ENCODE measurements at regions not wholly inside any gene's neighbourhood (a gene's known extent, or its start where the extent isn't known, plus 50 kb on each side); places are given as distances from the start of the nearest gene placed in this dataset.

GRCh38 chr15:61798631-61799030 is 261.6 kb downstream of the VPS13C start:
- H3K27ac Mint-ChIP-seq (ENCODE audit: low read depth): no peak overlapping the region
- no peaks in the 10 kb centered on the region for H3K9me3 Mint-ChIP-seq
- H3K4me3 Mint-ChIP-seq: no peak overlapping the region
- ATAC-seq (replicated peaks; ENCODE audit: extremely low read depth, poor library complexity, severe bottlenecking): no peak
- no peak for DNase-seq (ENCODE audit: low spot score in 2 of 2)
- H3K36me3 Mint-ChIP-seq (ENCODE audit: insufficient read depth): no peaks in the 10 kb centered on the region
- H3K27me3 Mint-ChIP-seq: peaks cover 12% of the 10 kb centered on the region
- no peaks in the 10 kb centered on the region for H3K4me1 Mint-ChIP-seq

DNA sequence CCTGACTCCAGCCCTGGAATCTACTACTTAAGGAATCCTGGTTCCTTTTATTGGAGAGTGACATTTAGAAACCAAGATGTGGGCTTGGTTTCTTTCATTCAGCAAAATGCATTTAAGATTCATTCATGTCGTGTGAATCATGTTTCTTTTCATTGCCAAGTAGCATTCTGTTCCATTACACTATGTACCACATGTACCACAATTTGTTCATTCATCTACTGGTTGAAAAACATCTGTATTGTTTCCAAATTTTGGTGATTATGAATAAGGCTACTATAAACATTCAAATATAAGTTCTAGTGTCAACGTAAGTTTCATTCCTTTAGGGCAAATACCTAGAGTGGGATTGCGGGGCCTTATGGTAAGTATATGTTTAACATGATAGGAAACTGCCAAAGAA is 264.2 kb downstream of the VPS13C start:
- ATAC-seq (replicated peaks; ENCODE audit: extremely low read depth, poor library complexity, severe bottlenecking): no peak
- Mint-ChIP-seq H3K4me1 (no peaks in the 10 kb centered on the region), H3K27me3 (peaks cover 36% of the 10 kb centered on the region), H3K27ac (ENCODE audit: low read depth) (no peak overlapping the region), H3K9me3 (no peaks in the 10 kb centered on the region), H3K36me3 (ENCODE audit: insufficient read depth) (no peaks in the 10 kb centered on the region), H3K4me3 (no peak overlapping the region)
- no peak for DNase-seq (ENCODE audit: low spot score in 2 of 2)

DNA sequence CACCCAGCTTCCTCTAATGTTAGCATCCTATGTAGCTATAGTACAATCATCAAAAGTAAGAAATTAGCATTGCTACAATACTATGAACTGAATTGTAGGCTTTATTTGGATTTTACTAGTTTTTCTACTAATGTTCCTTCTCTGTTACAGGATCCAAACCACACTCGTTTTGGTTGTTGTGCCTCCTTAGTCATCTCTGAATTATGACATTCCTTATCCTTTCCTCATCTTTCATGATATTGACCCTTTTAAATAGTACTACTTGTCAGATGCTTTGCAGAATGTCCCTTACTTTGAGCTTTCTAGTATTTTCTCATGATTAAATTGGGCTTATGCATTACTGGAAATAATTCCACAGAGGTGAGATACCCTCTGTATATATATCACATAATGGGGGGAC is 265.4 kb downstream of the VPS13C start:
- Mint-ChIP-seq H3K27ac (ENCODE audit: low read depth) (no peak overlapping the region), H3K4me3 (no peak overlapping the region), H3K4me1 (no peaks in the 10 kb centered on the region), H3K27me3 (peaks cover 48% of the 10 kb centered on the region), H3K9me3 (no peaks in the 10 kb centered on the region), H3K36me3 (ENCODE audit: insufficient read depth) (no peaks in the 10 kb centered on the region)
- no peak for ATAC-seq (replicated peaks; ENCODE audit: extremely low read depth, poor library complexity, severe bottlenecking)
- no peak for DNase-seq (ENCODE audit: low spot score in 2 of 2)

DNA sequence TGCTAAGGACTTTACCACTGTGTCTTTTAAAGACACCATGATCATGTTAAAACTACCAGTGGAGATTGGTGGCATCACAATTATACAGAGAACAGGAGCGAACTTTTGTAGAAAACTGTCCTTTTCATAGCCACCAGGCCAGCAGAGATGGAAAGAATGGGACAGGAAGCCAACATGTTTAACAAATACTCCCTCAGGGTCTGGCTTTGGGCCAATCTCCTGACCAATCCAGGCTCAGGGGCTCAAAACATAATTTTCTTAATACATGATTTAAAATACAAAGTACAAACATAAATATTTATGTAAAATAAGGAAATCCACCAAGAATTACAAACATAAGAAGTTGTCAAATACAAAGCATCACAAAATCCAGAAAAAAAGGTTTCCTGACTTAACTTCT is 266.0 kb downstream of the VPS13C start:
- ATAC-seq (replicated peaks; ENCODE audit: extremely low read depth, poor library complexity, severe bottlenecking) (no peak), DNase-seq (ENCODE audit: low spot score in 2 of 2) (no peak)
- Mint-ChIP-seq H3K27ac (ENCODE audit: low read depth) (no peak overlapping the region), H3K4me1 (no peaks in the 10 kb centered on the region), H3K4me3 (no peak overlapping the region), H3K9me3 (no peaks in the 10 kb centered on the region), H3K36me3 (ENCODE audit: insufficient read depth) (no peaks in the 10 kb centered on the region), H3K27me3 (peaks cover 52% of the 10 kb centered on the region)

- Mint-ChIP-seq H3K4me1 (no peaks in the 10 kb centered on the region), H3K4me3 (no peak overlapping the region), H3K9me3 (no peaks in the 10 kb centered on the region), H3K36me3 (ENCODE audit: insufficient read depth) (no peaks in the 10 kb centered on the region), H3K27ac (ENCODE audit: low read depth) (no peak overlapping the region), H3K27me3 (peaks cover 61% of the 10 kb centered on the region)
- DNase-seq (ENCODE audit: low spot score in 2 of 2) (no peak), ATAC-seq (replicated peaks; ENCODE audit: extremely low read depth, poor library complexity, severe bottlenecking) (no peak)
Measured at GRCh38 chr15:61784734-61785133, 275.5 kb downstream of the VPS13C start.

DNA sequence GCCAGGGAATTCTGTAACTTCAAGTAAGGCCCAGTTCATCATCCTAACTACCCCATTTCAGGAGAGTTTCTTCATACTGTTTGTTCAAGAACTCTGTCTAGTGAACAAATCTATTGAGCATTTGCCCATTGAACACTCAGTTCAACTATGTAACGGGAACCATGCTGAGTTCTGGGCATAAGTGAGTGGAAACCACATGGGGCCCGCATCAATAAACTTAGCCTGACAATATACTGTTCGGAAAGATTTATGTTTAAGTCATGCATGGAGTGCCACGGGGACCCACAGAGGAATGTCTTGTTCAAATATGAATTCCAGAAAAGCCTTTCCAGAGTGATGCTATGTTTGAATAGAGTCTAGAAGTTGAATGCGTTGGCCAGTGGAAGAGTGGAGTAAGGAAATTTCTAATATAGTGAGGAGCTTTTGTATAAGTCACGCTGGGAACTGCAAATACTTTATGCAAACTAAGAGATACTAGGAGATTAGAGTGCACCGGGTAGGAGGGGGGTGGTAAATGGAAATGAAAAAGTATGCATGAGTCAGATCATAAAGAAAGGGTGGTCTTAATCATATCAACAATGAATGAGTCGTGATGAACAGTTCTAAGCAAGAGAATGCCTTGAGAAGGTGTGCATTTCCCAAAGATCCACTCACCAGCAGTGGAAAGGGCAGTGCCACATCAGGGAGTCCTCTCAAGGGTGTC is 279.8 kb downstream of the VPS13C start:
- H3K9me3 Mint-ChIP-seq: no peaks in the 10 kb centered on the region
- H3K36me3 Mint-ChIP-seq (ENCODE audit: insufficient read depth): no peaks in the 10 kb centered on the region
- no peak for ATAC-seq (replicated peaks; ENCODE audit: extremely low read depth, poor library complexity, severe bottlenecking)
- H3K27me3 Mint-ChIP-seq: peaks cover 68% of the 10 kb centered on the region
- H3K4me1 Mint-ChIP-seq: no peaks in the 10 kb centered on the region
- DNase-seq (ENCODE audit: low spot score in 2 of 2): no peak
- H3K27ac Mint-ChIP-seq (ENCODE audit: low read depth): no peak overlapping the region
- no peak overlapping the region for H3K4me3 Mint-ChIP-seq

DNA sequence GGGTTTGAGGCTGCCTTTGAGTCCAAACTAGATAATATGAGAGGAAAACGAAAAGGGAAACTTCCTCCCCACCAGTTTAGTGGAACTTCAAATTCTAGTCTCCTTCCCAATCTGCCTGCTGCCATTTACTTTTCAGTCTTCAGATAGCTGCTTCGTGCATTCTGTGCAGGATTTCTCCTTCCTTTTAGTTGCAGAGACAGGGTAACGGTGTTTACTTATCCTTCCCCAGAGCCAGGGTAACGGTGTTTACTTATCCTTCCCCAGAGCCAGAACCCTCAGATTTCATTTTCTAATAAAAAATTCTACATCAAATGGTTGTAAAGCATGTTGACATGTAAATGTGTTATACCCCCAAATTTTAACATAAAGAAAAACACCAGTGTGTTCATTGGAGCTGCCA is 282.6 kb downstream of the VPS13C start:
- peaks cover 67% of the 10 kb centered on the region for H3K27me3 Mint-ChIP-seq
- ATAC-seq (replicated peaks; ENCODE audit: extremely low read depth, poor library complexity, severe bottlenecking): no peak
- no peaks in the 10 kb centered on the region for H3K9me3 Mint-ChIP-seq

DNA sequence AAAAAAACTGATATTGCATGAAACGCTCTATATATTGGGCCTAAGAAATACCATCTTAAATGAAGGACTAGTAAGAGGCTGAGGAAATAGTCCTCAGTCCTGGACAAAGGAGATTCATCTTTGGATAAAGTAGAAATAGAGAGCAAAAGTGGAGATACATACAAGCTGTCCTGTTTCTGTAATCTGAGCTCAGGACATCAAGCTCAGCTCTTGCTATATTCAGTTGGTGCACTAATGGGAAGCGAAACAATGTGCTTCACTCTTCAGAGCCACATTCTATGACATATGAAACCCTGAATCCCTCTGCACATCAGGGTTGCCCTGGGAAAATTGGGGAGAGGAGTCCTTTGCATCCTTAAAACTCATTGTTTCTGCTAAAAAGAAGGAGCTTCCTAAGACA is 290.7 kb downstream of the VPS13C start:
- peaks cover 6% of the 10 kb centered on the region for H3K9me3 Mint-ChIP-seq
- H3K27ac Mint-ChIP-seq (ENCODE audit: low read depth): no peak overlapping the region
- H3K27me3 Mint-ChIP-seq: peaks cover 44% of the 10 kb centered on the region
- ATAC-seq (replicated peaks; ENCODE audit: extremely low read depth, poor library complexity, severe bottlenecking) (no peak), DNase-seq (ENCODE audit: low spot score in 2 of 2) (no peak)
- peaks cover 1% of the 10 kb centered on the region for H3K36me3 Mint-ChIP-seq (ENCODE audit: insufficient read depth)
- no peaks in the 10 kb centered on the region for H3K4me1 Mint-ChIP-seq
- H3K4me3 Mint-ChIP-seq: no peak overlapping the region

More for the DNA sequence above, 282.6 kb downstream of the VPS13C start:
- no peaks in the 10 kb centered on the region for H3K36me3 Mint-ChIP-seq (ENCODE audit: insufficient read depth)
- no peak overlapping the region for H3K27ac Mint-ChIP-seq (ENCODE audit: low read depth)
- H3K4me1 Mint-ChIP-seq: no peaks in the 10 kb centered on the region
- no peak for DNase-seq (ENCODE audit: low spot score in 2 of 2)
- H3K4me3 Mint-ChIP-seq: no peak overlapping the region

DNA sequence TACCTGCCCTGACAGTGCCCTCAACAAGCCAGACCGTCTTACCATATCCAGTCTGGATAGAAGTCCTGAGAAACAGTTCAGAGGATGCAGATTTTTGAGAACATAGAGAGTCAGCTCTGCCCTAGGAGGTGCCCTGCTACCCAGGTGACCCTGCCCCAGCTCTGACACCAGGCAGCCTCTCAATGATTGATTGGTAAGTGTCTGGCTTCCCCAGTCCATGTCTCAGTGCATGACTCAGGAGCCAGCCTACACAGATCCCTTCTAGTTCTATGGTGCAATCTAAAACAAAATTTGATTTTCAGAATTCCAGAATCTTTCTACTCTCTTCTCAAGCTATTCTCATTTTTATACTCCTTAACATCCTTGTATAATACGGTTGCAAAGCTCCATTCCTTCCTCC is 292.1 kb downstream of the VPS13C start:
- H3K4me3 Mint-ChIP-seq: no peak overlapping the region
- no peaks in the 10 kb centered on the region for H3K4me1 Mint-ChIP-seq
- H3K36me3 Mint-ChIP-seq (ENCODE audit: insufficient read depth): peaks cover 1% of the 10 kb centered on the region
- DNase-seq (ENCODE audit: low spot score in 2 of 2): no peak
- no peak for ATAC-seq (replicated peaks; ENCODE audit: extremely low read depth, poor library complexity, severe bottlenecking)
- peaks cover 58% of the 10 kb centered on the region for H3K27me3 Mint-ChIP-seq
- H3K27ac Mint-ChIP-seq (ENCODE audit: low read depth): no peak overlapping the region
- peaks cover 6% of the 10 kb centered on the region for H3K9me3 Mint-ChIP-seq

GRCh38 chr15:61764981-61765380 is 295.3 kb downstream of the VPS13C start:
- H3K4me3 Mint-ChIP-seq: no peak overlapping the region
- no peaks in the 10 kb centered on the region for H3K9me3 Mint-ChIP-seq
- ATAC-seq (replicated peaks; ENCODE audit: extremely low read depth, poor library complexity, severe bottlenecking) (no peak), DNase-seq (ENCODE audit: low spot score in 2 of 2) (no peak)
- H3K4me1 Mint-ChIP-seq: no peaks in the 10 kb centered on the region
- H3K36me3 Mint-ChIP-seq (ENCODE audit: insufficient read depth): peaks cover 1% of the 10 kb centered on the region
- H3K27me3 Mint-ChIP-seq: peaks cover 89% of the 10 kb centered on the region
- H3K27ac Mint-ChIP-seq (ENCODE audit: low read depth): no peak overlapping the region

DNA sequence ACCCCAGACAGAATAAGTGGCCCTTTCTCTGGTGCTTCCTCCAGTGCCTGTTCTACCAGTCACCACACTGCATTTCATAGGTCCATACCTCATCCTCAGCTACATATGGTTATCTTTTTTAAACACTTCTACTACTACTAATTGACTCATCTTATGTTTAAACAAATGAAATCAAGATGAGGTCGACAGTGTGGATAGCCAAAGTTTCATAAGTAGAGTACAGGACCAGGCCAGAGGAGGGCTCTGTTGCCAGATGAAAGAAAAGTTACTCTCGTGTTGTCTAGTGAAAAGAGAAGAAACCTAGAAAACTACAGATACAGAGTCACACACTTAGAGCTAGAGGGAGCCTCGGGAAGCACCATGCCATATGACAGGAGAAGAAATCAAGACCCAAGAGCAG is 296.1 kb downstream of the VPS13C start:
- H3K27me3 Mint-ChIP-seq: peaks cover 98% of the 10 kb centered on the region
- H3K4me3 Mint-ChIP-seq: no peak overlapping the region
- no peaks in the 10 kb centered on the region for H3K9me3 Mint-ChIP-seq
- peaks cover 1% of the 10 kb centered on the region for H3K36me3 Mint-ChIP-seq (ENCODE audit: insufficient read depth)
- ATAC-seq (replicated peaks; ENCODE audit: extremely low read depth, poor library complexity, severe bottlenecking): no peak
- H3K27ac Mint-ChIP-seq (ENCODE audit: low read depth): no peak overlapping the region
- H3K4me1 Mint-ChIP-seq: no peaks in the 10 kb centered on the region
- no peak for DNase-seq (ENCODE audit: low spot score in 2 of 2)

DNA sequence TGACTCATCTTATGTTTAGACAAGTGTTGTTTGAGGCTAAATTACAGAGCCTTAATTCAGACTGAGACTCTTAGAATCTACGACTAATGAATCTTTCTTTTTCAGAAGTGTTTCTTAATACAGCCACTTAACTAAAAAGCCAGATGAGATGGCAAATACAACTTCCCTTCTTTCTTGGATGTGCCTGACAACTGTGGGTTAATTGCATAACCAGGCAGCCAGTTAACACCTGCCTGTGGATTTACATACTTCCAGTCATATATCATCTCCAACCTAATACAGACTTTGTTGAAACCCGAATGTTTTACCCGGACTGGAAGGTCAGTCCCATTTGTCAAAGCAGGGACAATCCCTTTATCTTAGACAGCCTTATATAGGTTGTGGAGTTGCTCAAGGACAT is 297.6 kb downstream of the VPS13C start:
- DNase-seq (ENCODE audit: low spot score in 2 of 2): no peak
- no peak for ATAC-seq (replicated peaks; ENCODE audit: extremely low read depth, poor library complexity, severe bottlenecking)
- H3K4me3 Mint-ChIP-seq: no peak overlapping the region
- H3K36me3 Mint-ChIP-seq (ENCODE audit: insufficient read depth): peaks cover 2% of the 10 kb centered on the region
- no peak overlapping the region for H3K27ac Mint-ChIP-seq (ENCODE audit: low read depth)
- peaks cover 98% of the 10 kb centered on the region for H3K27me3 Mint-ChIP-seq
- no peaks in the 10 kb centered on the region for H3K9me3 Mint-ChIP-seq
- no peaks in the 10 kb centered on the region for H3K4me1 Mint-ChIP-seq

GRCh38 chr15:61759639-61760038 is 300.6 kb downstream of the VPS13C start:
- H3K27ac Mint-ChIP-seq (ENCODE audit: low read depth): no peak overlapping the region
- H3K27me3 Mint-ChIP-seq: peaks cover 88% of the 10 kb centered on the region
- H3K36me3 Mint-ChIP-seq (ENCODE audit: insufficient read depth): peaks cover 2% of the 10 kb centered on the region

More at GRCh38 chr15:61759639-61760038, 300.6 kb downstream of the VPS13C start:
- H3K4me1 Mint-ChIP-seq: no peaks in the 10 kb centered on the region
- no peak overlapping the region for H3K4me3 Mint-ChIP-seq
- no peaks in the 10 kb centered on the region for H3K9me3 Mint-ChIP-seq
- ATAC-seq (replicated peaks; ENCODE audit: extremely low read depth, poor library complexity, severe bottlenecking) (no peak), DNase-seq (ENCODE audit: low spot score in 2 of 2) (no peak)

All from central memory CD8-positive, alpha-beta T cell (primary cell).